HL-60 (cell line): ENCODE measurements at regions not wholly inside any gene's neighbourhood (a gene's known extent, or its start where the extent isn't known, plus 50 kb on each side); places are given as distances from the start of the nearest gene placed in this dataset.

ENCODE experiments used
- CTCF ChIP-seq: IDR thresholded peaks from one replicate; pipeline ENCODE4 v1.5.1; 2011; ENCODE audit warnings: low read length, control low read depth, inconsistent platforms; ENCODE audit not compliant: insufficient read depth
- GABPA ChIP-seq: IDR thresholded peaks from 2 replicates; pipeline ENCODE4 v1.6.1; 2012; ENCODE audit warnings: low read depth
- POLR2AphosphoS5 ChIP-seq: IDR thresholded peaks from 2 replicates; pipeline ENCODE4 v1.6.1; 2012; ENCODE audit warnings: low read depth
- REST ChIP-seq: IDR thresholded peaks from 2 replicates; pipeline ENCODE4 v1.6.1; 2012; ENCODE audit warnings: low read depth; ENCODE audit not compliant: insufficient replicate concordance

GRCh38 chr15:39079296-39079847 is 501.5 kb upstream of the THBS1 start:
- TF ChIP-seq GABPA: no peak
- no peak for TF ChIP-seq CTCF
- TF ChIP-seq REST: no peak
- no peak for TF ChIP-seq POLR2AphosphoS5
